Central memory CD8-positive, alpha-beta T cell (primary cell): ENCODE measurements at regions not wholly inside any gene's neighbourhood (a gene's known extent, or its start where the extent isn't known, plus 50 kb on each side); places are given as distances from the start of the nearest gene placed in this dataset.

ENCODE experiments used
- ATAC-seq: fragments of 150-1000 bp; cut with Tn5 transposase; replicated peaks from 2 replicates; pipeline ENCODE4 v1.10.0; 2022; ENCODE audit warnings: mild to moderate bottlenecking, moderate FRiP score, moderate number of reproducible peaks; ENCODE audit not compliant: poor library complexity, severe bottlenecking; ENCODE audit errors: extremely low read depth
- DNase-seq, 2 donors: peaks; one replicate each; pipeline ENCODE4 v3.0.0; 2021; ENCODE audit warnings: low spot score in 2 of 2
- H3K27ac Mint-ChIP-seq: one replicate; pipeline ENCODE4 v1.8.0; 2022; ENCODE audit warnings: low read depth, mild to moderate bottlenecking, moderate library complexity, mixed read lengths
- H3K27me3 Mint-ChIP-seq: one replicate; pipeline ENCODE4 v1.8.0; 2022; ENCODE audit warnings: mixed read lengths
- H3K36me3 Mint-ChIP-seq: one replicate; pipeline ENCODE4 v1.8.0; 2022; ENCODE audit warnings: mild to moderate bottlenecking, moderate library complexity, mixed read lengths; ENCODE audit not compliant: insufficient read depth
- H3K4me1 Mint-ChIP-seq: one replicate; pipeline ENCODE4 v1.8.0; 2022; ENCODE audit warnings: mixed read lengths
- H3K4me3 Mint-ChIP-seq: one replicate; pipeline ENCODE4 v1.8.0; 2022; ENCODE audit warnings: mild to moderate bottlenecking, moderate library complexity, mixed read lengths
- H3K9me3 Mint-ChIP-seq: one replicate; pipeline ENCODE4 v1.8.0; 2022; ENCODE audit warnings: mixed read lengths

- no peak overlapping the region for H3K27ac Mint-ChIP-seq
- H3K9me3 Mint-ChIP-seq: no peaks in the 10 kb centered on the region
- ATAC-seq: no peak
- no peak overlapping the region for H3K4me3 Mint-ChIP-seq
- no peaks in the 10 kb centered on the region for H3K36me3 Mint-ChIP-seq
- peaks cover 6% of the 10 kb centered on the region for H3K4me1 Mint-ChIP-seq
- no peak for DNase-seq
- peaks cover 16% of the 10 kb centered on the region for H3K27me3 Mint-ChIP-seq
Observed at GRCh38 chr14:58717211-58717610, 79.4 kb downstream of the DACT1 start.

GRCh38 chr14:58717813-58718212 is 80.1 kb downstream of the DACT1 start:
- peaks cover 10% of the 10 kb centered on the region for H3K27me3 Mint-ChIP-seq
- H3K9me3 Mint-ChIP-seq: no peaks in the 10 kb centered on the region
- H3K4me3 Mint-ChIP-seq: no peak overlapping the region
- ATAC-seq: no peak
- H3K27ac Mint-ChIP-seq: no peak overlapping the region
- no peak for DNase-seq
- H3K4me1 Mint-ChIP-seq: peaks cover 6% of the 10 kb centered on the region
- no peaks in the 10 kb centered on the region for H3K36me3 Mint-ChIP-seq

GRCh38 chr14:58718226-58719205 is 80.8 kb downstream of the DACT1 start:
- Mint-ChIP-seq H3K4me3 (no peak overlapping the region), H3K4me1 (peaks cover 6% of the 10 kb centered on the region), H3K27me3 (peaks cover 10% of the 10 kb centered on the region), H3K36me3 (no peaks in the 10 kb centered on the region), H3K9me3 (no peaks in the 10 kb centered on the region), H3K27ac (no peak overlapping the region)
- no peak for ATAC-seq
- no peak for DNase-seq

GRCh38 chr14:58721723-58722122 is 84.0 kb downstream of the DACT1 start:
- H3K9me3 Mint-ChIP-seq: no peaks in the 10 kb centered on the region
- no peaks in the 10 kb centered on the region for H3K36me3 Mint-ChIP-seq
- H3K4me3 Mint-ChIP-seq: no peak overlapping the region
- DNase-seq: no peak
- no peak for ATAC-seq
- peaks cover 2% of the 10 kb centered on the region for H3K27me3 Mint-ChIP-seq
- no peak overlapping the region for H3K27ac Mint-ChIP-seq
- H3K4me1 Mint-ChIP-seq: peaks cover under 1% of the 10 kb centered on the region

- Mint-ChIP-seq H3K4me3 (no peak overlapping the region), H3K27ac (no peak overlapping the region), H3K4me1 (no peaks in the 10 kb centered on the region), H3K36me3 (no peaks in the 10 kb centered on the region), H3K27me3 (no peaks in the 10 kb centered on the region), H3K9me3 (no peaks in the 10 kb centered on the region)
- no peak for DNase-seq
- no peak for ATAC-seq
Observed at GRCh38 chr14:58722441-58722840, 84.7 kb downstream of the DACT1 start.

GRCh38 chr14:58724206-58724605 is 86.4 kb downstream of the DACT1 start:
- Mint-ChIP-seq H3K4me3 (no peak overlapping the region), H3K9me3 (no peaks in the 10 kb centered on the region), H3K36me3 (no peaks in the 10 kb centered on the region), H3K27me3 (no peaks in the 10 kb centered on the region), H3K27ac (no peak overlapping the region), H3K4me1 (no peaks in the 10 kb centered on the region)
- DNase-seq (no peak), ATAC-seq (no peak)

- H3K9me3 Mint-ChIP-seq: no peaks in the 10 kb centered on the region
- H3K27me3 Mint-ChIP-seq: no peaks in the 10 kb centered on the region
- H3K36me3 Mint-ChIP-seq: no peaks in the 10 kb centered on the region
- no peak overlapping the region for H3K4me3 Mint-ChIP-seq
- H3K4me1 Mint-ChIP-seq: no peaks in the 10 kb centered on the region
- no peak overlapping the region for H3K27ac Mint-ChIP-seq
- DNase-seq (no peak), ATAC-seq (no peak)
Observed at GRCh38 chr14:58724702-58725101, 86.9 kb downstream of the DACT1 start.

- H3K4me3 Mint-ChIP-seq: no peak overlapping the region
- no peaks in the 10 kb centered on the region for H3K4me1 Mint-ChIP-seq
- H3K9me3 Mint-ChIP-seq: no peaks in the 10 kb centered on the region
- DNase-seq (no peak), ATAC-seq (no peak)
- no peaks in the 10 kb centered on the region for H3K27me3 Mint-ChIP-seq
- H3K27ac Mint-ChIP-seq: no peak overlapping the region
- no peaks in the 10 kb centered on the region for H3K36me3 Mint-ChIP-seq
Observed at GRCh38 chr14:58725226-58725625, 87.5 kb downstream of the DACT1 start.

- H3K4me1 Mint-ChIP-seq: no peaks in the 10 kb centered on the region
- no peak overlapping the region for H3K4me3 Mint-ChIP-seq
- no peaks in the 10 kb centered on the region for H3K36me3 Mint-ChIP-seq
- no peaks in the 10 kb centered on the region for H3K9me3 Mint-ChIP-seq
- H3K27ac Mint-ChIP-seq: no peak overlapping the region
- ATAC-seq (no peak), DNase-seq (no peak)
- no peaks in the 10 kb centered on the region for H3K27me3 Mint-ChIP-seq
Observed at GRCh38 chr14:58725871-58726270, 88.1 kb downstream of the DACT1 start.

- Mint-ChIP-seq H3K36me3 (peaks cover 2% of the 10 kb centered on the region), H3K27ac (no peak overlapping the region), H3K27me3 (peaks cover 8% of the 10 kb centered on the region), H3K4me1 (no peaks in the 10 kb centered on the region), H3K9me3 (no peaks in the 10 kb centered on the region), H3K4me3 (no peak overlapping the region)
- no peak for DNase-seq
- no peak for ATAC-seq
Observed at GRCh38 chr14:58730792-58731464, 93.2 kb downstream of the DACT1 start.

GRCh38 chr14:58731465-58732293 is 93.9 kb downstream of the DACT1 start:
- DNase-seq (no peak), ATAC-seq (no peak)
- Mint-ChIP-seq H3K27me3 (peaks cover 8% of the 10 kb centered on the region), H3K4me1 (no peaks in the 10 kb centered on the region), H3K27ac (no peak overlapping the region), H3K4me3 (no peak overlapping the region), H3K36me3 (peaks cover 2% of the 10 kb centered on the region), H3K9me3 (no peaks in the 10 kb centered on the region)

- DNase-seq (no peak), ATAC-seq (no peak)
- H3K4me3 Mint-ChIP-seq: no peak overlapping the region
- peaks cover 8% of the 10 kb centered on the region for H3K27me3 Mint-ChIP-seq
- no peaks in the 10 kb centered on the region for H3K4me1 Mint-ChIP-seq
- no peak overlapping the region for H3K27ac Mint-ChIP-seq
- H3K9me3 Mint-ChIP-seq: no peaks in the 10 kb centered on the region
- H3K36me3 Mint-ChIP-seq: peaks cover 2% of the 10 kb centered on the region
Observed at GRCh38 chr14:58732387-58732786, 94.6 kb downstream of the DACT1 start.
